ENCODE measurements at regions not wholly inside any gene's neighbourhood (a gene's known extent, or its start where the extent isn't known, plus 50 kb on each side); places are given as distances from the start of the nearest gene placed in this dataset.
"Not testable (repeated sequence)": the region's sequence is repeated elsewhere in the genome, so short reads cannot be mapped to it uniquely, and the experiment has no call there.

- no peak for DNase-seq (ENCODE audit: low read depth in 4 of 4, low spot score in 3 of 4)
Observed at GRCh38 chr18:2237706-2238105, 333.6 kb downstream of the METTL4 start.

- DNase-seq (ENCODE audit: low read depth in 4 of 4, low spot score in 3 of 4): no peak
Observed at GRCh38 chr18:2240311-2240705, 331.0 kb downstream of the METTL4 start.

GRCh38 chr18:2244641-2245040 is 326.7 kb downstream of the METTL4 start:
- DNase-seq (ENCODE audit: low read depth in 4 of 4, low spot score in 3 of 4): no peak

GRCh38 chr18:2247101-2247500 is 324.2 kb downstream of the METTL4 start:
- not testable (repeated sequence) for DNase-seq (ENCODE audit: low read depth in 4 of 4, low spot score in 3 of 4)

- DNase-seq (ENCODE audit: low read depth in 4 of 4, low spot score in 3 of 4): no peak
Observed at GRCh38 chr18:2254977-2255376, 316.3 kb downstream of the METTL4 start.

GRCh38 chr18:2256577-2256976 is 314.7 kb downstream of the METTL4 start:
- DNase-seq (ENCODE audit: low read depth in 4 of 4, low spot score in 3 of 4): no peak

GRCh38 chr18:2258954-2259353 is 312.4 kb downstream of the METTL4 start:
- no peak for DNase-seq (ENCODE audit: low read depth in 4 of 4, low spot score in 3 of 4)

- no peak for DNase-seq (ENCODE audit: low read depth in 4 of 4, low spot score in 3 of 4)
Observed at GRCh38 chr18:2263303-2263890, 307.9 kb downstream of the METTL4 start.

- no peak for DNase-seq (ENCODE audit: low read depth in 4 of 4, low spot score in 3 of 4)
Observed at GRCh38 chr18:2274613-2275012, 296.7 kb downstream of the METTL4 start.

- DNase-seq (ENCODE audit: low read depth in 4 of 4, low spot score in 3 of 4): no peak
Observed at GRCh38 chr18:2281086-2281485, 290.2 kb downstream of the METTL4 start.

- DNase-seq (ENCODE audit: low read depth in 4 of 4, low spot score in 3 of 4): no peak
Observed at GRCh38 chr18:2281523-2282199, 289.6 kb downstream of the METTL4 start.

- DNase-seq (ENCODE audit: low read depth in 4 of 4, low spot score in 3 of 4): no peak
Observed at GRCh38 chr18:2293109-2293839, 278.0 kb downstream of the METTL4 start.

GRCh38 chr18:2301316-2301715 is 270.0 kb downstream of the METTL4 start:
- no peak for DNase-seq (ENCODE audit: low read depth in 4 of 4, low spot score in 3 of 4)

- DNase-seq (ENCODE audit: low read depth in 4 of 4, low spot score in 3 of 4): no peak
Observed at GRCh38 chr18:2302012-2302411, 269.3 kb downstream of the METTL4 start.

- no peak for DNase-seq (ENCODE audit: low read depth in 4 of 4, low spot score in 3 of 4)
Observed at GRCh38 chr18:2302628-2303516, 268.4 kb downstream of the METTL4 start.

GRCh38 chr18:2303517-2304238 is 267.6 kb downstream of the METTL4 start:
- DNase-seq (ENCODE audit: low read depth in 4 of 4, low spot score in 3 of 4): no peak

- DNase-seq (ENCODE audit: low read depth in 4 of 4, low spot score in 3 of 4): no peak
Observed at GRCh38 chr18:2304378-2305175, 266.7 kb downstream of the METTL4 start.

GRCh38 chr18:2306606-2307005 is 264.7 kb downstream of the METTL4 start:
- DNase-seq (ENCODE audit: low read depth in 4 of 4, low spot score in 3 of 4): no peak

- no peak for DNase-seq (ENCODE audit: low read depth in 4 of 4, low spot score in 3 of 4)
Observed at GRCh38 chr18:2310886-2311285, 260.4 kb downstream of the METTL4 start.
